Chondrocyte (in vitro differentiated cells): ENCODE measurements at regions not wholly inside any gene's neighbourhood (a gene's known extent, or its start where the extent isn't known, plus 50 kb on each side); places are given as distances from the start of the nearest gene placed in this dataset.

Source experiments
- DNase-seq: peaks from one replicate; pipeline ENCODE4 v3.0.0; 2021; ENCODE audit warnings: mixed read lengths, low spot score
- H3K27ac Mint-ChIP-seq: one replicate; pipeline ENCODE4 v1.8.0; 2021; ENCODE audit warnings: mild to moderate bottlenecking, moderate library complexity, mixed read lengths; ENCODE audit not compliant: unreplicated experiment
- H3K27me3 Mint-ChIP-seq: 2 replicates; pipeline ENCODE4 v1.8.0; 2021; ENCODE audit warnings: low read depth, mixed read lengths
- H3K36me3 Mint-ChIP-seq: 2 replicates; pipeline ENCODE4 v1.8.0; 2021; ENCODE audit warnings: low read depth, mixed read lengths
- H3K4me1 Mint-ChIP-seq: 2 replicates; pipeline ENCODE4 v1.8.0; 2021; ENCODE audit warnings: low read depth, mild to moderate bottlenecking, mixed read lengths
- H3K4me3 Mint-ChIP-seq: one replicate; pipeline ENCODE4 v1.8.0; 2021; ENCODE audit warnings: mild to moderate bottlenecking, moderate library complexity, mixed read lengths; ENCODE audit not compliant: unreplicated experiment
- H3K9me3 Mint-ChIP-seq: 2 replicates; pipeline ENCODE4 v1.8.0; 2021; ENCODE audit warnings: low read depth, mixed read lengths
- CTCF ChIP-seq: fragments of 200-600 bp; sonication (generic); IDR thresholded peaks from 2 replicates; pipeline ENCODE4 v1.5.0; 2021; ENCODE audit warnings: antibody characterized with exemption, mild to moderate bottlenecking, moderate library complexity

DNA sequence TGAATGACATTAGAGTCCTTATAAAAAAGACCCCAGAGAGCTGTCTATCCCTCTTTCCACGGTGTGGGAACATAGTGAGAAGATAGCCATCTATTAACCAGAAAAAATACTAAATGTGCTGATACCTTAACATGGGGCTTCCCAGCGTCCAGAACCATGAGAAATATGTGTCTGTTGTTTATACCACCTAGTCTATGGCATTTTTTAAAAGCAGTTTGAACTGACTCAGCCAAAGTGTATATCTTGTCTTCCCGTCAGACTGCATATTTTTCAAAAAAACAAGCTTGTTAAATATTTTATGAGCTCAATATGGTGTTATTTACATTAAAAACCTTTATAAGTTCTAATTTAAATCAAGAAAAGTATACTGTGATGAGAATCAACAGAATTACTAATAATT lies 255.3 kb downstream of the HGF start:
- H3K4me1 Mint-ChIP-seq: peaks cover 3% of the 10 kb centered on the region

GRCh38 chr7:81510122-81510521 lies 259.7 kb downstream of the HGF start:
- Mint-ChIP-seq H3K36me3 (peaks cover 9% of the 10 kb centered on the region), H3K27me3 (no peaks in the 10 kb centered on the region), H3K4me3 (no peak overlapping the region), H3K4me1 (peaks cover 17% of the 10 kb centered on the region), H3K27ac (no peak overlapping the region), H3K9me3 (peaks cover 20% of the 10 kb centered on the region)
- no peak for TF ChIP-seq CTCF
- no peak for DNase-seq

More for the DNA sequence above, 255.3 kb downstream of the HGF start:
- H3K27ac Mint-ChIP-seq: no peak overlapping the region
- H3K36me3 Mint-ChIP-seq: peaks cover 7% of the 10 kb centered on the region
- DNase-seq: no peak
- no peak for TF ChIP-seq CTCF
- H3K4me3 Mint-ChIP-seq: no peak overlapping the region
- peaks cover 15% of the 10 kb centered on the region for H3K9me3 Mint-ChIP-seq
- no peaks in the 10 kb centered on the region for H3K27me3 Mint-ChIP-seq

DNA sequence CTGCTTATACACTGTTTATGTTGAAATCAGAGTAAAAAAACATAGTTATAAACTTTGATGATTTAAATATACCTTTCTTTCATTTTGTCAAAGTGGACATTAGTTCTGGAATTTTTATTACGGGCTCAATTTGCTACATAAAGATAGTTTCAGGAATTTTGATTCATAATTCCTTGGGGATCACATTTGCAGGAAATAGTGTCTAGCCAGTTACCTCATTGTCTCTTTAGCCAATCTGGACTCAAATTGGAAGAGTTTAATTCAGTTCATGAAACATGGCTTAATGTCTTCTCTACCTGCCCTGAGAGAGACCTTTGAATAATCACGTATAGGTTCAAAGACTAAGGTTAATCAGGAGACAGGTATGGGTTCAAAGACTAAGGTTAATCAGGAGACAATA lies 262.6 kb downstream of the HGF start:
- no peak overlapping the region for H3K4me3 Mint-ChIP-seq
- peaks cover 6% of the 10 kb centered on the region for H3K36me3 Mint-ChIP-seq
- no peaks in the 10 kb centered on the region for H3K27me3 Mint-ChIP-seq
- no peak for DNase-seq
- peaks cover 20% of the 10 kb centered on the region for H3K4me1 Mint-ChIP-seq
- no peak overlapping the region for H3K27ac Mint-ChIP-seq
- H3K9me3 Mint-ChIP-seq: peaks cover 16% of the 10 kb centered on the region
- no peak for TF ChIP-seq CTCF

GRCh38 chr7:81506609-81507008 lies 263.2 kb downstream of the HGF start:
- H3K27ac Mint-ChIP-seq: no peak overlapping the region
- peaks cover 6% of the 10 kb centered on the region for H3K36me3 Mint-ChIP-seq
- H3K4me1 Mint-ChIP-seq: peaks cover 23% of the 10 kb centered on the region
- H3K4me3 Mint-ChIP-seq: no peak overlapping the region
- TF ChIP-seq CTCF: no peak
- H3K9me3 Mint-ChIP-seq: peaks cover 16% of the 10 kb centered on the region
- DNase-seq: no peak
- H3K27me3 Mint-ChIP-seq: no peaks in the 10 kb centered on the region

DNA sequence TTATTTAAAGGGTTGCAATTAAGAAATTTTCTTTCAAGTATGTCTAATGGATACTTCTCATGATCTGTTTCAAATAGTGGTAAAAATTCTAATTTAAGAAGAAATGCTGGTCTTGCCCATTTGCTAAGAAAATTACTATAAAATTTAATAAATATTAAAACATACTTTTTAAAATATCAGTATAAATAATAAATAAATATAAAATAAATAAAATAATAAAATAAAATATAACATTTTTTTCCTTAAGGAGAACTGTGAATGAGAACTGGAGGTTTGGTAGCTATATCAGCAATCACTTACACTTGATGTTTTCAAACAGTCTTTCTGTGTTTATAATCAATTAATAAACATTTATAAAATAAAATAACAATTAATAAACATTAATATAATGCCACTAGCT lies 266.1 kb downstream of the HGF start:
- no peaks in the 10 kb centered on the region for H3K27me3 Mint-ChIP-seq
- DNase-seq: no peak
- no peaks in the 10 kb centered on the region for H3K36me3 Mint-ChIP-seq
- H3K4me3 Mint-ChIP-seq: no peak overlapping the region
- no peak for TF ChIP-seq CTCF
- peaks cover 3% of the 10 kb centered on the region for H3K9me3 Mint-ChIP-seq
- peaks cover 45% of the 10 kb centered on the region for H3K4me1 Mint-ChIP-seq
- no peak overlapping the region for H3K27ac Mint-ChIP-seq
